Smooth muscle cell (in vitro differentiated cells): ENCODE measurements at regions not wholly inside any gene's neighbourhood (a gene's known extent, or its start where the extent isn't known, plus 50 kb on each side); places are given as distances from the start of the nearest gene placed in this dataset.

Experiments
- DNase-seq: peaks from one replicate; lab custom pipeline; 2025; ENCODE audit not compliant: unreplicated experiment; lab: John Stamatoyannopoulos, UW
- H2AFZ ChIP-seq: fragments of 200-600 bp; sonication (generic); 2 replicates; pipeline ENCODE4 v1.6.0; 2016; ENCODE audit warnings: antibody characterized with exemption, low read depth, mild to moderate bottlenecking
- H3F3A ChIP-seq: fragments of 200-600 bp; sonication (generic); 2 replicates; pipeline ENCODE4 v1.6.0; 2017; ENCODE audit warnings: antibody characterized with exemption, low read depth
- H3K27ac ChIP-seq: fragments of 200-600 bp; sonication (generic); 2 replicates; pipeline ENCODE4 v1.5.1; 2016; ENCODE audit warnings: low read depth, mild to moderate bottlenecking
- H3K27me3 ChIP-seq: fragments of 200-600 bp; sonication (generic); 2 replicates; pipeline ENCODE4 v1.6.1; 2016; ENCODE audit warnings: low read depth, mild to moderate bottlenecking
- H3K36me3 ChIP-seq: fragments of 200-600 bp; sonication (generic); 2 replicates; pipeline ENCODE4 v1.5.1; 2016; ENCODE audit warnings: low read depth
- H3K4me1 ChIP-seq: fragments of 200-600 bp; sonication (generic); 2 replicates; pipeline ENCODE4 v1.5.1; 2016; ENCODE audit warnings: low read depth
- H3K4me2 ChIP-seq: fragments of 200-600 bp; sonication (generic); 2 replicates; pipeline ENCODE4 v1.6.0; 2016; ENCODE audit warnings: mild to moderate bottlenecking
- H3K4me3 ChIP-seq: fragments of 200-600 bp; sonication (generic); 2 replicates; pipeline ENCODE4 v1.5.1; 2016; ENCODE audit warnings: mild to moderate bottlenecking
- H3K79me2 ChIP-seq: fragments of 200-600 bp; sonication (generic); 2 replicates; pipeline ENCODE4 v1.6.0; 2016; ENCODE audit warnings: low read depth, mild to moderate bottlenecking
- H3K9ac ChIP-seq: fragments of 200-600 bp; sonication (generic); 2 replicates; pipeline ENCODE4 v1.6.0; 2016; ENCODE audit warnings: low read depth
- H3K9me3 ChIP-seq: fragments of 200-600 bp; sonication (generic); replicated peaks from 2 replicates; pipeline ENCODE4 v1.5.1; 2016; ENCODE audit warnings: low read depth
- H4K20me1 ChIP-seq: fragments of 200-600 bp; sonication (generic); 2 replicates; pipeline ENCODE4 v1.6.0; 2016; ENCODE audit warnings: low read depth
- WGBS: methylation state at CpG from one replicate; pipeline ENCODE4 v1.1.7; 2016; ENCODE audit warnings: low lambda C conversion rate; 5-methylcytosine and 5-hydroxymethylcytosine counted together
- TF ChIP-seq, protein P1 (sequence below): fragments of 200-600 bp; sonication (generic); IDR thresholded peaks from 2 replicates; pipeline ENCODE4 v1.5.1; 2017; ENCODE audit warnings: borderline replicate concordance, mild to moderate bottlenecking, antibody characterized with exemption; ENCODE audit not compliant: insufficient read depth, poor library complexity, severe bottlenecking

DNA sequence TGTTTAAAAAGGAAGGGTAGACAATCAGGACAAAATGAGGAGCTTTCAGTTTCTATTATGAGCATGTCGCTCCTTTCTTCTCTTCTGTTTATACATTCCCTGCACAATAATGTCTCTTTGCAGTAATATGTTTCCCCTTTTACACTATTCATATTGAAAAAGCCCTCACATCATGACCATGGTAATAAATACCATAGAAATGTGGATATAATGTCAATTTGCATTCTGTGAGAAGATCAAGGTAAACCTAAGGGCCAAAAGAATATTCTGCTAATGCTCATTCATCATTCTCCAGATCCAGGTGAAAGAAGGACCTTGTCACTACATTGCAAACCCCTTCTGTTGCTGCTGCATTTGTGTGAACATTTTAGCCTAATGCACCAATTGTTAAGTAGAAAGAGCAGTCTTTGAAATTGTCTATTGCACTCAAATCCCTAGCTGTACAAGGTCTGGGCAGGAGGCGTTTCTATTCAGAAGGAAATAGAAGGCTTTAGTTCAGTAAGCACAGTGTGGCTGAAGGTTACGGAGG, 117.6 kb upstream of the SOX21 start:
- Histone ChIP-seq H3K4me1 (peaks cover 57% of the 10 kb centered on the region), H3F3A (no peaks in the 10 kb centered on the region), H3K79me2 (no peaks in the 10 kb centered on the region), H3K27me3 (peaks cover 85% of the 10 kb centered on the region), H3K9me3 (no peaks in the 10 kb centered on the region), H2AFZ (no peak overlapping the region), H3K4me2 (peak overlapping the region; percentile 65), H3K36me3 (no peaks in the 10 kb centered on the region), H3K27ac (no peak overlapping the region), H4K20me1 (no peaks in the 10 kb centered on the region), H3K9ac (no peak overlapping the region), H3K4me3 (no peak overlapping the region)
- no peak for DNase-seq
- TF ChIP-seq, protein P1, sequence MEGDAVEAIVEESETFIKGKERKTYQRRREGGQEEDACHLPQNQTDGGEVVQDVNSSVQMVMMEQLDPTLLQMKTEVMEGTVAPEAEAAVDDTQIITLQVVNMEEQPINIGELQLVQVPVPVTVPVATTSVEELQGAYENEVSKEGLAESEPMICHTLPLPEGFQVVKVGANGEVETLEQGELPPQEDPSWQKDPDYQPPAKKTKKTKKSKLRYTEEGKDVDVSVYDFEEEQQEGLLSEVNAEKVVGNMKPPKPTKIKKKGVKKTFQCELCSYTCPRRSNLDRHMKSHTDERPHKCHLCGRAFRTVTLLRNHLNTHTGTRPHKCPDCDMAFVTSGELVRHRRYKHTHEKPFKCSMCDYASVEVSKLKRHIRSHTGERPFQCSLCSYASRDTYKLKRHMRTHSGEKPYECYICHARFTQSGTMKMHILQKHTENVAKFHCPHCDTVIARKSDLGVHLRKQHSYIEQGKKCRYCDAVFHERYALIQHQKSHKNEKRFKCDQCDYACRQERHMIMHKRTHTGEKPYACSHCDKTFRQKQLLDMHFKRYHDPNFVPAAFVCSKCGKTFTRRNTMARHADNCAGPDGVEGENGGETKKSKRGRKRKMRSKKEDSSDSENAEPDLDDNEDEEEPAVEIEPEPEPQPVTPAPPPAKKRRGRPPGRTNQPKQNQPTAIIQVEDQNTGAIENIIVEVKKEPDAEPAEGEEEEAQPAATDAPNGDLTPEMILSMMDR: no peak
- WGBS: 94% methylated on average over 3 of the region's 3 CpGs

DNA sequence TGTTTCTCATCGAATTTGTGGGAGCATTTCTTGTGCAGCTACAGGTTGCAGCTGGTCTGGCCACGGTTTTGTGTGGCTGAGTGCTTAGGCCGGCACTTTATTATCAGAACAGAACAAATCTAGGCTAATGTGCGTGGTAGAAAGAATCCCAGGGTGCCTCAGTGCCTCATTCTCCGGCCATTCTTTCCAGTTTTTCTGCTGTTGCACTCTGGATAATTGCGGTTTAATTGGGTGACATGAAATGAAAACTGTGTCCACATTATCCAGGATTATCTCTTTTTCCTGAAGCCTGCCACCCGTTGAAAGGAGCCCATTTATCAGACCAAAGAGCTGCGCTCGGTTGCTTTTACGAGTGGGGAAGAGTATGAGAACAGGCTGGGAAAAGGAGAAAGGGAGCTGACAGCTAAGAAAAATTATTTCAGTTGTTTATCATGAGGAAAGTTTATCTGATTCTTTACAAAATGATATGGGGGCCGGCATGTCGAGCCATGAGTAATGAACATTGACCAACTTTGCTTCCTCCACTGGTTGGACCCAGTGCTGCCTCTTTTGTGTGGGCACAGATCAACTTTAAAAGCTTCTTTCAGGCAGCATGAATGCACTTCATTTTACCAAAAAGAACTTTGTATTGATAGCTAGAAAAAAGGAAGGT, 117.0 kb upstream of the SOX21 start:
- Histone ChIP-seq H3K36me3 (no peaks in the 10 kb centered on the region), H3K79me2 (no peaks in the 10 kb centered on the region), H3K4me2 (peak overlapping the region; percentile 65), H3K4me1 (peaks cover 57% of the 10 kb centered on the region), H4K20me1 (no peaks in the 10 kb centered on the region), H2AFZ (peak overlapping the region; percentile 11), H3K27ac (no peak overlapping the region), H3K4me3 (no peak overlapping the region), H3K9me3 (no peaks in the 10 kb centered on the region), H3F3A (no peaks in the 10 kb centered on the region), H3K27me3 (peaks cover 90% of the 10 kb centered on the region), H3K9ac (no peak overlapping the region)
- 20% methylated on average over 12 of the region's 12 CpGs for WGBS
- DNase-seq: no peak
- TF ChIP-seq, protein P1: no peak

DNA sequence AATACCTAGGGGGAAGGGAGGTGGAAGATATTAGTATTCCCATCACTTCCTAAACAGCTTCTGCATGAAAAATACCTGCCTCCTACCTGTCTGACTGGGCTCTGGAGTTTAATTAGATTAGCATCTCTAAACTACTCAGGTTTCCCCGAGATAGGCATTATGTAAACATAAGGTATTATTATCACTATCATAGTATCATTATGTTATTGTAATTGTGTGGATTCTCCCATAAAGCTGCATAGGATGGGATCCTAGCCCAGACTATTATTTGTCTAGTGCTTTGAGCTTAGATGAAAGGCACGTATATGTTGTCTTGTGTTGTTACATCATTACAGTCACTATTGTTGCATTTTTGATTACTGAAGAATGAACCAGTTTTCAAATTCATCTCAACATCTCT, 115.2 kb upstream of the SOX21 start:
- H3K27ac ChIP-seq: no peak overlapping the region
- no peak overlapping the region for H3K4me2 ChIP-seq
- H3F3A ChIP-seq: no peaks in the 10 kb centered on the region
- no peak overlapping the region for H3K4me3 ChIP-seq
- H2AFZ ChIP-seq: no peak overlapping the region
- H3K27me3 ChIP-seq: peaks cover 80% of the 10 kb centered on the region
- 58% methylated on average over 2 of the region's 2 CpGs for WGBS
- no peaks in the 10 kb centered on the region for H3K9me3 ChIP-seq
- H3K36me3 ChIP-seq: no peaks in the 10 kb centered on the region
- peaks cover 57% of the 10 kb centered on the region for H3K4me1 ChIP-seq
- no peak for DNase-seq
- TF ChIP-seq, protein P1: no peak
- H3K79me2 ChIP-seq: no peaks in the 10 kb centered on the region
- no peak overlapping the region for H3K9ac ChIP-seq
- no peaks in the 10 kb centered on the region for H4K20me1 ChIP-seq

DNA sequence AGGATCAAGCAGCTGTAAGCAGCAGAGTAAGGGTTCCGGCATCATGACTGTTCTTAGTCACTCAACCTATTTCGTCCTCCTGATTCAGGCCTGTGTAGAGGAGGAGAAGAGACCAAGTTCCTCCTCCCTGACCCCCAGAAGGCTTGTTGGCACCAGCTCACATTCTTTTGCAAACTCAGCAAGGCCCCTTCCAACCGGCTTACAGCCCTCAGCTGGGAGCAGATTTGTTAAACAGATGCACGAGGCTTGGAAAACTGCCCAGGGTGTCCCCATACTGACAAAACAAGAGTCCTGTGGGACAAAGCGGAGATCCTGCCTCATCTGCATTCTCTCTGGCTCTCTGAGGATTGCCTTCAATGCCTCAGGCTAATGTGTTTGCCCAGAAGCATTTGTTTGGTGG, 113.2 kb upstream of the SOX21 start:
- no peak overlapping the region for H2AFZ ChIP-seq
- no peak overlapping the region for H3K27ac ChIP-seq
- H3K4me3 ChIP-seq: no peak overlapping the region
- 31% methylated on average over 5 of the region's 5 CpGs for WGBS
- H3F3A ChIP-seq: no peaks in the 10 kb centered on the region
- peaks cover 75% of the 10 kb centered on the region for H3K27me3 ChIP-seq
- no peaks in the 10 kb centered on the region for H3K79me2 ChIP-seq
- peak; percentile 2 for DNase-seq
- H3K9ac ChIP-seq: no peak overlapping the region
- no peaks in the 10 kb centered on the region for H3K9me3 ChIP-seq
- H3K4me2 ChIP-seq: no peak overlapping the region
- H4K20me1 ChIP-seq: no peaks in the 10 kb centered on the region
- no peaks in the 10 kb centered on the region for H3K36me3 ChIP-seq
- H3K4me1 ChIP-seq: peaks cover 51% of the 10 kb centered on the region
- TF ChIP-seq, protein P1: no peak
